Panc1 (cell line): ENCODE measurements at regions not wholly inside any gene's neighbourhood (a gene's known extent, or its start where the extent isn't known, plus 50 kb on each side); places are given as distances from the start of the nearest gene placed in this dataset.

Source experiments
- ATAC-seq: fragments of 200-7000 bp; cut with Tn5 transposase; 2 replicates; pipeline ENCODE4 v1.9.1; 2020; ENCODE audit warnings: mild to moderate bottlenecking, moderate library complexity
- BruUV-seq: library from RNA; stranded (reverse); fragments of 400-500 nt; replicated peaks from 2 replicates; lab custom pipeline; 2021; lab: Mats Ljungman, UMichigan
- CTCF ChIA-PET: fragments of 300-600 bp; sonication (Branson Sonifier 250); formaldehyde crosslinking; loops from one replicate; lab custom pipeline; 2022; ENCODE audit warnings: antibody characterized with exemption; lab: Charles Lee
- POLR2A ChIA-PET: fragments of 300-600 bp; sonication (Branson Sonifier 250); formaldehyde crosslinking; loops from one replicate; lab custom pipeline; 2022; ENCODE audit warnings: antibody characterized with exemption; lab: Charles Lee
- DNase-seq: peaks from one replicate; pipeline ENCODE4 v3.0.0-alpha.2; 2010; ENCODE audit warnings: low read depth, low spot score
- H3K27ac ChIP-seq: 2 replicates; pipeline ENCODE4 v1.5.1; 2011; ENCODE audit warnings: mild to moderate bottlenecking, low read length, inconsistent platforms
- H3K27me3 ChIP-seq: fragments of 200-500 bp; sonication (Bioruptor generic); 2 replicates; pipeline ENCODE4 v1.6.0; 2014; ENCODE audit warnings: low read length, inconsistent platforms; ENCODE audit not compliant: control insufficient read depth, insufficient read depth
- H3K36me3 ChIP-seq: fragments of 200-500 bp; sonication (Bioruptor generic); 2 replicates; pipeline ENCODE4 v1.5.1; 2014; ENCODE audit warnings: inconsistent platforms, mild to moderate bottlenecking, low read length, moderate library complexity; ENCODE audit not compliant: control insufficient read depth, insufficient read depth
- H3K4me1 ChIP-seq: 2 replicates; pipeline ENCODE4 v1.5.1; 2011; ENCODE audit warnings: inconsistent platforms, mild to moderate bottlenecking, low read length, moderate library complexity; ENCODE audit not compliant: control insufficient read depth, insufficient read depth
- H3K4me3 ChIP-seq, 2 experiments: 2 replicates each; pipeline ENCODE4 v1.5.1; 2011 to 2012; ENCODE audit warnings: low read depth in 2 of 2, low read length in 2 of 2, mild to moderate bottlenecking in 2 of 2, inconsistent platforms in 1 of 2, moderate library complexity in 1 of 2
- H3K9me3 ChIP-seq: fragments of 200-500 bp; sonication (Bioruptor generic); 2 replicates; pipeline ENCODE4 v1.5.1; 2014; ENCODE audit warnings: low read depth, mild to moderate bottlenecking, inconsistent platforms, low read length, moderate library complexity; ENCODE audit not compliant: control insufficient read depth, insufficient read depth
- POLR2AphosphoS5 ChIP-seq: IDR thresholded peaks from 2 replicates; pipeline ENCODE4 v1.6.1; 2012; ENCODE audit warnings: mild to moderate bottlenecking, low read depth, low read length, moderate library complexity
- REST ChIP-seq, 2 experiments: IDR thresholded peaks; 2 replicates each; pipeline ENCODE4 v1.6.1; 2011 to 2012; ENCODE audit warnings: low read depth in 2 of 2, control low read depth in 1 of 2, low read length in 1 of 2, mild to moderate bottlenecking in 1 of 2, moderate library complexity in 1 of 2; ENCODE audit not compliant: insufficient read depth in 1 of 2
- SIN3A ChIP-seq: IDR thresholded peaks from 2 replicates; pipeline ENCODE4 v1.6.1; 2012; ENCODE audit warnings: low read depth, mild to moderate bottlenecking, low read length, moderate library complexity, borderline replicate concordance; ENCODE audit not compliant: insufficient read depth
- TCF7L2 ChIP-seq: IDR thresholded peaks from 2 replicates; pipeline ENCODE4 v1.6.1; 2011; ENCODE audit warnings: mild to moderate bottlenecking, low read depth, low read length, inconsistent platforms
- in situ Hi-C: cut with HindIII; loops from 2 replicates; pipeline ENCODE4 v1.10.0; 2016; ENCODE audit warnings: low sequenced_read_pairs, low pct_unique_long_range_greater_than_20kb
- intact Hi-C: fragments of 100-400 bp; cut with micrococcal nuclease; formaldehyde crosslinking; loops from one replicate; pipeline ENCODE4 v1.10.0; 2022; ENCODE audit not compliant: unreplicated experiment
- TF ChIP-seq, protein P1 (sequence below): fragments of 450-650 bp; IDR thresholded peaks from 2 replicates; pipeline ENCODE4 v1.5.1; 2017; ENCODE audit warnings: mild to moderate bottlenecking

DNA sequence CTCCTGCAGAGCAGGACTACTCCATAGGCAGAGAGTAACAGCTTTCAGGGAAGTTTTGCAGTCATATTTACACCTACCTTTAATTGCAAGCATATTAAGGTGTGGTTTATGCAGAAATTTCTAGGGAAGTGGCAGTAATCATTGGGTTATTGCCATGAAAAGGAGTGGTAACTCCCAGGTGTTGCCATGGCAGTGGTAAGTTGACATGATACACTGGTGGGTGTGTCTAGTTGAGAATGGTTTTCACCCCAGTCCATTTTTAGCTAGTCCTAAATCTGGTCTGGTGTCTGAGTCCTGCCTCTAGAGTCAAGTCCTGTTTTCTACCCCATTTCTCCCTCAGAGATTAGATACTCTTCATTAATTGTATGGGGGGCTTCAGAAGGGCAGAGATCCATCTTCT, 128.4 kb upstream of the GMNC start:
- BruUV-seq, result no TSS peak
- Histone ChIP-seq H3K27ac (no peak overlapping the region), H3K27me3 (no peaks in the 10 kb centered on the region), H3K4me1 (no peaks in the 10 kb centered on the region), H3K36me3 (no peaks in the 10 kb centered on the region), H3K4me3 (no peak overlapping the region), H3K9me3 (no peaks in the 10 kb centered on the region)
- DNase-seq (no peak), ATAC-seq (no peak)
- ChIA-PET POLR2A (no interaction called here), CTCF (no interaction called here)
- TF ChIP-seq TCF7L2 (no peak), REST (IDR thresholded peaks at IDR 0.05; ENCODE audit: insufficient read depth in 1 of 2, low read depth in 2 of 2, low read length in 1 of 2) (no peak), POLR2AphosphoS5 (no peak), SIN3A (no peak)
- TF ChIP-seq, protein P1, sequence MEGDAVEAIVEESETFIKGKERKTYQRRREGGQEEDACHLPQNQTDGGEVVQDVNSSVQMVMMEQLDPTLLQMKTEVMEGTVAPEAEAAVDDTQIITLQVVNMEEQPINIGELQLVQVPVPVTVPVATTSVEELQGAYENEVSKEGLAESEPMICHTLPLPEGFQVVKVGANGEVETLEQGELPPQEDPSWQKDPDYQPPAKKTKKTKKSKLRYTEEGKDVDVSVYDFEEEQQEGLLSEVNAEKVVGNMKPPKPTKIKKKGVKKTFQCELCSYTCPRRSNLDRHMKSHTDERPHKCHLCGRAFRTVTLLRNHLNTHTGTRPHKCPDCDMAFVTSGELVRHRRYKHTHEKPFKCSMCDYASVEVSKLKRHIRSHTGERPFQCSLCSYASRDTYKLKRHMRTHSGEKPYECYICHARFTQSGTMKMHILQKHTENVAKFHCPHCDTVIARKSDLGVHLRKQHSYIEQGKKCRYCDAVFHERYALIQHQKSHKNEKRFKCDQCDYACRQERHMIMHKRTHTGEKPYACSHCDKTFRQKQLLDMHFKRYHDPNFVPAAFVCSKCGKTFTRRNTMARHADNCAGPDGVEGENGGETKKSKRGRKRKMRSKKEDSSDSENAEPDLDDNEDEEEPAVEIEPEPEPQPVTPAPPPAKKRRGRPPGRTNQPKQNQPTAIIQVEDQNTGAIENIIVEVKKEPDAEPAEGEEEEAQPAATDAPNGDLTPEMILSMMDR, result no peak
- intact Hi-C loops, result no loop called here
- in situ Hi-C loops, result no loop called here

DNA sequence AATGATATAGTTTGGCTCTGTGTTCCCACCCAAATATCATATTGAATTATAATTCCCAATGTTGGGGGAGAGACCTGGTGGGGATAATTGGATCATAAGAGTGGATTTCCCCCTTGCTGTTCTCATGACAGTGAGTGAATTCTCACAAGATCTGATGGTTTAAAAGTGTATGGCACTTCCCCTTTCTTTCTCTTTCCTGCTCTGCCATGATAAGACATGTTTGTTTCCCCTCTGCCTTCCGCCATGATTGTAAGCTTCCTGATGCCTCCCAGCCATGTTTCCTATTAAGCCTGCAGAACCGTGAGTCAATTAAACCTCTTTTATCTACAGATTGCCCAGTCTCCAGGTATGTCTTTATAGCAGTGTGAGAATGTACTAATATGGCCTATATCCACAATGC, 126.7 kb upstream of the GMNC start:
- TF ChIP-seq REST (IDR thresholded peaks at IDR 0.05; ENCODE audit: insufficient read depth in 1 of 2, low read depth in 2 of 2, low read length in 1 of 2), result no peak
- TF ChIP-seq, protein P1, result no peak
- TF ChIP-seq POLR2AphosphoS5, result no peak
- no peak for TF ChIP-seq TCF7L2
- TF ChIP-seq SIN3A, result no peak
- in situ Hi-C loops, result no loop called here
- H3K4me3 ChIP-seq, result no peak overlapping the region
- ATAC-seq (no peak), DNase-seq (no peak)
- no peaks in the 10 kb centered on the region for H3K4me1 ChIP-seq
- H3K9me3 ChIP-seq, result no peaks in the 10 kb centered on the region
- intact Hi-C loops, result no loop called here
- no peaks in the 10 kb centered on the region for H3K36me3 ChIP-seq
- CTCF ChIA-PET, result no interaction called here
- no TSS peak for BruUV-seq
- no peaks in the 10 kb centered on the region for H3K27me3 ChIP-seq
- POLR2A ChIA-PET, result no interaction called here
- H3K27ac ChIP-seq, result no peak overlapping the region
